HCT116 (cell line): ENCODE measurements at regions not wholly inside any gene's neighbourhood (a gene's known extent, or its start where the extent isn't known, plus 50 kb on each side); places are given as distances from the start of the nearest gene placed in this dataset.

Experiments
- ATAC-seq: fragments of 200-7000 bp; cut with Tn5 transposase; 2 replicates; pipeline ENCODE4 v1.9.1; 2020; ENCODE audit warnings: mild to moderate bottlenecking, moderate library complexity
- BruUV-seq: library from RNA; stranded (reverse); fragments of 400-500 nt; replicated peaks from 2 replicates; lab custom pipeline; 2021; lab: Mats Ljungman, UMichigan
- CTCF ChIA-PET: fragments of 300-600 bp; sonication (Branson Sonifier 250); formaldehyde crosslinking; loops from one replicate; lab custom pipeline; 2021; ENCODE audit warnings: antibody characterized with exemption; lab: Charles Lee
- POLR2A ChIA-PET: fragments of 300-600, 350-600 bp; sonication (Branson Sonifier 250); formaldehyde crosslinking; loops from one replicate; lab custom pipeline; 2021; ENCODE audit warnings: antibody characterized with exemption; lab: Charles Lee
- RAD21 ChIA-PET, 2 experiments: fragments of 300-600 bp; sonication (Branson Sonifier 250); formaldehyde crosslinking; loops; one replicate each; lab custom pipeline; 2023; ENCODE audit warnings: low total read pairs in 2 of 2; ENCODE audit not compliant: uncharacterized antibody in 2 of 2, unreplicated experiment in 2 of 2, low non-redundant PET in 1 of 2; lab: Charles Lee
- DNase-seq: peaks from one replicate; pipeline ENCODE4 v3.0.0-alpha.2; 2010; ENCODE audit warnings: low read depth, low spot score
- H2AFZ ChIP-seq: fragments of 200-600 bp; shearing (Covaris generic), sonication (generic); 2 replicates; pipeline ENCODE4 v1.6.1; 2017; ENCODE audit warnings: low read depth, mixed run types, mixed read lengths, antibody characterized with exemption, low read length; ENCODE audit not compliant: poor library complexity, severe bottlenecking
- H3K27ac ChIP-seq: 2 replicates; pipeline ENCODE4 v1.5.1; 2012; ENCODE audit warnings: low read depth, low read length
- H3K27me3 ChIP-seq: fragments of 200-600 bp; sonication (generic); 2 replicates; pipeline ENCODE4 v1.6.1; 2016; ENCODE audit warnings: mixed run types, low read length, mixed read lengths; ENCODE audit not compliant: insufficient read depth
- H3K36me3 ChIP-seq, 2 experiments: fragments of 200-500 bp in 1 of 2; fragments of 200-600 bp in 1 of 2; sonication (Bioruptor generic) in 1 of 2; sonication (generic) in 1 of 2; 2 replicates each; pipeline versions ENCODE4 v1.5.1 to v1.6.1; 2014 to 2016; ENCODE audit warnings: low read length in 2 of 2, inconsistent platforms in 1 of 2, mixed read lengths in 1 of 2, mixed run types in 1 of 2; ENCODE audit not compliant: insufficient read depth in 2 of 2, control insufficient read depth in 1 of 2
- H3K4me1 ChIP-seq, 2 experiments: fragments of 200-600 bp in 1 of 2; sonication (generic) in 1 of 2; 2 replicates each; pipeline versions ENCODE4 v1.5.1 to v1.6.1; 2012 to 2017; ENCODE audit warnings: low read length in 2 of 2, inconsistent platforms in 1 of 2, mild to moderate bottlenecking in 1 of 2, mixed read lengths in 1 of 2, mixed run types in 1 of 2, moderate library complexity in 1 of 2; ENCODE audit not compliant: insufficient read depth in 2 of 2, control insufficient read depth in 1 of 2
- H3K4me2 ChIP-seq: fragments of 200-600 bp; sonication (generic); 2 replicates; pipeline ENCODE4 v1.6.1; 2017; ENCODE audit warnings: mixed run types, low read length, mixed read lengths
- H3K4me3 ChIP-seq, 2 experiments: fragments of 200-600 bp in 1 of 2; sonication (generic) in 1 of 2; replicated peaks in 1 of 2; 2 replicates each; pipeline ENCODE4 v1.5.1; 2011 to 2016; ENCODE audit warnings: low read length in 2 of 2, control low read depth in 1 of 2, low read depth in 1 of 2, mild to moderate bottlenecking in 1 of 2, mixed read lengths in 1 of 2, mixed run types in 1 of 2
- H3K79me2 ChIP-seq: fragments of 200-600 bp; sonication (generic); 2 replicates; pipeline ENCODE4 v1.6.1; 2017; ENCODE audit warnings: mild to moderate bottlenecking, mixed run types, low read length, moderate library complexity, mixed read lengths; ENCODE audit not compliant: insufficient read depth
- H3K9ac ChIP-seq: fragments of 200-600 bp; sonication (generic); 2 replicates; pipeline ENCODE4 v1.6.1; 2016; ENCODE audit warnings: low read length, mixed read lengths
- H3K9me2 ChIP-seq: fragments of 200-600 bp; sonication (generic), shearing (Covaris generic); 2 replicates; pipeline ENCODE4 v1.6.1; 2017; ENCODE audit warnings: mixed run types, mild to moderate bottlenecking, moderate library complexity; ENCODE audit not compliant: insufficient read depth
- H3K9me3 ChIP-seq, 2 experiments: fragments of 200-500 bp in 1 of 2; fragments of 200-600 bp in 1 of 2; sonication (Bioruptor generic) in 1 of 2; sonication (generic) in 1 of 2; 2 replicates each; pipeline ENCODE4 v1.6.1; 2014 to 2017; ENCODE audit warnings: low read length in 2 of 2, mixed read lengths in 2 of 2, inconsistent platforms in 1 of 2, low read depth in 1 of 2, mild to moderate bottlenecking in 1 of 2, mixed run types in 1 of 2, moderate library complexity in 1 of 2; ENCODE audit not compliant: control insufficient read depth in 1 of 2, insufficient read depth in 1 of 2
- H4K20me1 ChIP-seq: fragments of 200-600 bp; sonication (generic), shearing (Covaris generic); 2 replicates; pipeline ENCODE4 v1.6.1; 2017; ENCODE audit warnings: mixed run types, mild to moderate bottlenecking, moderate library complexity; ENCODE audit not compliant: insufficient read depth
- ELF1 ChIP-seq: IDR thresholded peaks from 2 replicates; pipeline ENCODE4 v1.6.1; 2012; ENCODE audit warnings: low read depth, borderline replicate concordance
- EZH2 ChIP-seq: fragments of 200-600 bp; sonication (generic); IDR thresholded peaks from 2 replicates; pipeline ENCODE4 v1.6.1; 2017; ENCODE audit warnings: antibody characterized with exemption, mixed run types
- FOSL1 ChIP-seq: IDR thresholded peaks from 2 replicates; pipeline ENCODE4 v1.6.1; 2012; ENCODE audit warnings: low read depth
- POLR2A ChIP-seq: IDR thresholded peaks from 2 replicates; pipeline ENCODE4 v1.7.0; 2011; ENCODE audit warnings: borderline replicate concordance; ENCODE audit not compliant: insufficient read depth, insufficient read length; ENCODE audit errors: extremely low read depth
- POLR2AphosphoS5 ChIP-seq: IDR thresholded peaks from 2 replicates; pipeline ENCODE4 v1.6.1; 2011; ENCODE audit warnings: mild to moderate bottlenecking, low read depth, low read length, moderate library complexity
- RAD21 ChIP-seq: IDR thresholded peaks from 2 replicates; pipeline ENCODE4 v1.6.1; 2012; ENCODE audit warnings: low read depth, mild to moderate bottlenecking
- TCF7L2 ChIP-seq: IDR thresholded peaks from 2 replicates; pipeline ENCODE4 v1.7.0; 2011; ENCODE audit warnings: borderline replicate concordance, inconsistent platforms; ENCODE audit not compliant: insufficient read depth, insufficient read length; ENCODE audit errors: extremely low read depth
- YY1 ChIP-seq: IDR thresholded peaks from 2 replicates; pipeline ENCODE4 v1.6.1; 2011; ENCODE audit warnings: low read length, low read depth, moderate library complexity, mild to moderate bottlenecking; ENCODE audit not compliant: insufficient replicate concordance; ENCODE audit errors: extremely low read depth
- ZFX ChIP-seq: fragments of 450-650 bp; IDR thresholded peaks from 2 replicates; pipeline ENCODE4 v1.6.1; 2017
- ZNF274 ChIP-seq: fragments of 200-500 bp; sonication (Bioruptor generic); IDR thresholded peaks from 2 replicates; pipeline ENCODE4 v1.6.1; 2014; ENCODE audit warnings: mild to moderate bottlenecking, low read depth, low read length, inconsistent platforms
- intact Hi-C: fragments of 100-400 bp; cut with micrococcal nuclease; formaldehyde crosslinking; loops from 2 replicates; pipeline ENCODE4 v1.10.0; 2022
- TF ChIP-seq, protein P1 (sequence below), 3 experiments: fragments of 200-600 bp in 1 of 3; sonication (generic) in 1 of 3; IDR thresholded peaks in 2 of 3; conservative IDR thresholded peaks in 1 of 3; 2 replicates each; pipeline ENCODE4 v1.5.1; 2012 to 2017; ENCODE audit warnings: low read depth in 2 of 3, low read length in 2 of 3, antibody characterized with exemption in 1 of 3, borderline replicate concordance in 1 of 3, control low read depth in 1 of 3, mild to moderate bottlenecking in 1 of 3, mixed read lengths in 1 of 3, mixed run types in 1 of 3, moderate library complexity in 1 of 3; ENCODE audit not compliant: insufficient read depth in 1 of 3

DNA sequence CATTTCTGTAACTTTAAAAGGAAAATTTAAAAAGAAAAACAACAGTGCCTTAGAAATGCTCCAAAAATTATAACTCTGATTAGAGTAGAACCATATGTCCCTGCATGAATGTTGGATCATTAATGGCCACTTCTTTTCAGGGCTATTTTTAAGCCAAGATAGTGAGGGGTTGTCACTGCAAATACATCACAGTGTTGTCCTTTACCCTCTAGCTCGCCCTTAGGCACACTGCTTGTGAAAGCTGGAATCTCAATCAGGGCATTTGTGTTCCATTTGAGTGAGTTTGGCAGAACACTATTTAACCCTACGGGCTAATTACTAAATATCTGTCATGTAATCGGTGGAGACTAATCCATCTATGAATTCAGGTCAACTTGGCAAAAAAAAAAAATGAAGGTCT, 212.2 kb downstream of the NHLRC3 start:
- no peaks in the 10 kb centered on the region for H3K36me3 ChIP-seq
- BruUV-seq, result no TSS peak
- no peak overlapping the region for H2AFZ ChIP-seq
- DNase-seq (no peak), ATAC-seq (no peak)
- no peak overlapping the region for H3K4me2 ChIP-seq
- H3K9me3 ChIP-seq, result no peaks in the 10 kb centered on the region
- no peak overlapping the region for H3K9ac ChIP-seq
- H3K27ac ChIP-seq, result no peak overlapping the region
- H3K9me2 ChIP-seq, result no peaks in the 10 kb centered on the region
- TF ChIP-seq EZH2, result no peak
- TF ChIP-seq ZNF274, result no peak
- TF ChIP-seq YY1, result no peak
- TF ChIP-seq, protein P1, sequence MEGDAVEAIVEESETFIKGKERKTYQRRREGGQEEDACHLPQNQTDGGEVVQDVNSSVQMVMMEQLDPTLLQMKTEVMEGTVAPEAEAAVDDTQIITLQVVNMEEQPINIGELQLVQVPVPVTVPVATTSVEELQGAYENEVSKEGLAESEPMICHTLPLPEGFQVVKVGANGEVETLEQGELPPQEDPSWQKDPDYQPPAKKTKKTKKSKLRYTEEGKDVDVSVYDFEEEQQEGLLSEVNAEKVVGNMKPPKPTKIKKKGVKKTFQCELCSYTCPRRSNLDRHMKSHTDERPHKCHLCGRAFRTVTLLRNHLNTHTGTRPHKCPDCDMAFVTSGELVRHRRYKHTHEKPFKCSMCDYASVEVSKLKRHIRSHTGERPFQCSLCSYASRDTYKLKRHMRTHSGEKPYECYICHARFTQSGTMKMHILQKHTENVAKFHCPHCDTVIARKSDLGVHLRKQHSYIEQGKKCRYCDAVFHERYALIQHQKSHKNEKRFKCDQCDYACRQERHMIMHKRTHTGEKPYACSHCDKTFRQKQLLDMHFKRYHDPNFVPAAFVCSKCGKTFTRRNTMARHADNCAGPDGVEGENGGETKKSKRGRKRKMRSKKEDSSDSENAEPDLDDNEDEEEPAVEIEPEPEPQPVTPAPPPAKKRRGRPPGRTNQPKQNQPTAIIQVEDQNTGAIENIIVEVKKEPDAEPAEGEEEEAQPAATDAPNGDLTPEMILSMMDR (IDR thresholded peaks at IDR 0.05 in 2 of 3, conservative IDR thresholded peaks at IDR 0.05 in 1 of 3; ENCODE audit: borderline replicate concordance in 1 of 3, insufficient read depth in 1 of 3, low read depth in 2 of 3, low read length in 2 of 3), result no peak
- TF ChIP-seq RAD21, result no peak
- TF ChIP-seq POLR2A, result no peak
- no peak for TF ChIP-seq POLR2AphosphoS5
- no peak for TF ChIP-seq ZFX
- no peak for TF ChIP-seq FOSL1
- no peak for TF ChIP-seq TCF7L2
- TF ChIP-seq ELF1, result no peak
- H3K79me2 ChIP-seq, result no peaks in the 10 kb centered on the region
- no peak overlapping the region for H3K4me3 ChIP-seq
- intact Hi-C loops, result no loop called here
- no peaks in the 10 kb centered on the region for H4K20me1 ChIP-seq
- H3K4me1 ChIP-seq, result no peaks in the 10 kb centered on the region
- RAD21 ChIA-PET, result no interaction called here
- POLR2A ChIA-PET, result no interaction called here
- CTCF ChIA-PET, result no interaction called here
- peaks cover 11% of the 10 kb centered on the region; the same call in 1 of the 2 replicates for H3K27me3 ChIP-seq
